ENCODE measurements at regions not wholly inside any gene's neighbourhood (a gene's known extent, or its start where the extent isn't known, plus 50 kb on each side); places are given as distances from the start of the nearest gene placed in this dataset.

DNA sequence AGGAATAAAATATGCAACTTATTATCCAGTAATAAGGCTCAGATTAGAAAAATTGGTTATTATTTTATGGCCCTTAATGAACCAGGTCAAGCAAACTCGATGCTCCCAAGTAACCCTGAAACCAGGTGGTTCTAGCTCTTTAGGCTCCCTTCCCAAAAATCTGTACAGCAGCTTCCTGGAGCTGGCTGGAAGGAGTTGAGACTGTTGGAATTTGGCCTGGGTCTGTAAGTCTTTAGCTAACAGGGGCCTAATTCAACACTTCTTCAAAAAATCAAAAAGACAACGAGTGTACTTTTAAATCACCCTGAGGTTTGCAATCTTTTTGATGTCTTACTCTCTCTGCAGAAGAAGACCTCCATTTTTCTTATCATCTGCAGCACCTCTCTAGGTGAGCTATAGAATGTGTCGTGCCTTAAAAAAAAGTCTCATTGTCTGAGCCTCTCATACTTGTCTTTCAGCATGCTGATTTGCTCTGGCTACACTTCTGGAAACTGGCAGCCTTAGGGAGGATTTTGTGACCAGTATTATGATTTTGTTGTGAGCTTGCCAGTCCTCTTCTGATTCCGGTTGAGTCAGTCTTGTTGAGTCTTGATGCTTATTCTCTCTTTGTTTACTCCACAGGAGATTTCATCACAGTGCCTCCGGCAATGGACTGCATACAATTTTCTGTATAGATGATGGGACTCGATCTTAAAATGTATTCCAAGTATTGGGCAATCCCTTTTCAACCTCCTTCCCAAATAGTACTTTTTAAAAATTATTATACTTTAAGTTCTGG, 235.0 kb upstream of the KBTBD8 start:
- no peak overlapping the region for H3K4me3 ChIP-seq (ENCODE audit: low read depth, low read length)
- TF ChIP-seq, protein P1, sequence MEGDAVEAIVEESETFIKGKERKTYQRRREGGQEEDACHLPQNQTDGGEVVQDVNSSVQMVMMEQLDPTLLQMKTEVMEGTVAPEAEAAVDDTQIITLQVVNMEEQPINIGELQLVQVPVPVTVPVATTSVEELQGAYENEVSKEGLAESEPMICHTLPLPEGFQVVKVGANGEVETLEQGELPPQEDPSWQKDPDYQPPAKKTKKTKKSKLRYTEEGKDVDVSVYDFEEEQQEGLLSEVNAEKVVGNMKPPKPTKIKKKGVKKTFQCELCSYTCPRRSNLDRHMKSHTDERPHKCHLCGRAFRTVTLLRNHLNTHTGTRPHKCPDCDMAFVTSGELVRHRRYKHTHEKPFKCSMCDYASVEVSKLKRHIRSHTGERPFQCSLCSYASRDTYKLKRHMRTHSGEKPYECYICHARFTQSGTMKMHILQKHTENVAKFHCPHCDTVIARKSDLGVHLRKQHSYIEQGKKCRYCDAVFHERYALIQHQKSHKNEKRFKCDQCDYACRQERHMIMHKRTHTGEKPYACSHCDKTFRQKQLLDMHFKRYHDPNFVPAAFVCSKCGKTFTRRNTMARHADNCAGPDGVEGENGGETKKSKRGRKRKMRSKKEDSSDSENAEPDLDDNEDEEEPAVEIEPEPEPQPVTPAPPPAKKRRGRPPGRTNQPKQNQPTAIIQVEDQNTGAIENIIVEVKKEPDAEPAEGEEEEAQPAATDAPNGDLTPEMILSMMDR (IDR thresholded peaks at IDR 0.05; ENCODE audit: borderline replicate concordance, insufficient read depth, low read depth, low read length) = no peak

DNA sequence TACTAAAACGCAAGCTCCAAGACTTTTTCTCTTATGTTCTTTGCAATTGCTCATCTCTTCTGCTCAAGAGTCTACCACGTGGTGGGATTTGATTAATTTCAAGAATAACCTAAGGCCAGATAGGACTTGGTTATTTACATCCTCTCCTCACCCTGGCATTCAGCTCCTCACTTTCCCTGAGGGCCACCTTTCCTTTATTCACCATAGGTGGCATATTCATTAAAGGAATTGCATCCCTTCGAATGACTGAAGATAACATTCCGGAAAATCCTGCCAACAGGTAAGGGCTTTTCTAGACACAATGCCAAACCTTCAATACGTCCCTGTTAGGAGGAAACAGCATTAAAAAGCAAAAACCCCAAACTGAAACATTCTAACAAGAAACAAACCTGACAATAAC, 220.0 kb upstream of the KBTBD8 start:
- TF ChIP-seq, protein P1 (IDR thresholded peaks at IDR 0.05; ENCODE audit: borderline replicate concordance, insufficient read depth, low read depth, low read length) = no peak
- H3K4me3 ChIP-seq (ENCODE audit: low read depth, low read length) = no peak overlapping the region

DNA sequence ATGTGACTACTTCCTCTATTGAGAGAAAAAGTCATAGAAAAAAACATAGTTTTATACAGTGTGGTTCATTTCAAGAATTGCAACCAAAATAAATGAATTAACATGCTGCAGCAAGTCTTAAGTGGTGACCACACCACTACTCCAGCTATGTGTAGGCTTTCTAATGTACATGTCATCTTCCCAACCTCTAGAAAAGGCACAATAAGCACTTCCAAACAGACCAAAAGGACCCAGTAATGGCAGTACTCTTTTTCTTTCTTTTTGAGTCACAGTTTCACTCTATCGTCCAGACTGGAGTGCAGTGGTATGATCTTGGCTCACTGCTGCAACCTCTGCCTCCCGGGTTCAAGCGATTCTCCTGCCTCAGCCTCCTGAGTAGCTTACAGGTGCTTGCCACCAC, 219.3 kb upstream of the KBTBD8 start:
- H3K4me3 ChIP-seq (ENCODE audit: low read depth, low read length) = no peak overlapping the region
- TF ChIP-seq, protein P1 (IDR thresholded peaks at IDR 0.05; ENCODE audit: borderline replicate concordance, insufficient read depth, low read depth, low read length) = no peak

DNA sequence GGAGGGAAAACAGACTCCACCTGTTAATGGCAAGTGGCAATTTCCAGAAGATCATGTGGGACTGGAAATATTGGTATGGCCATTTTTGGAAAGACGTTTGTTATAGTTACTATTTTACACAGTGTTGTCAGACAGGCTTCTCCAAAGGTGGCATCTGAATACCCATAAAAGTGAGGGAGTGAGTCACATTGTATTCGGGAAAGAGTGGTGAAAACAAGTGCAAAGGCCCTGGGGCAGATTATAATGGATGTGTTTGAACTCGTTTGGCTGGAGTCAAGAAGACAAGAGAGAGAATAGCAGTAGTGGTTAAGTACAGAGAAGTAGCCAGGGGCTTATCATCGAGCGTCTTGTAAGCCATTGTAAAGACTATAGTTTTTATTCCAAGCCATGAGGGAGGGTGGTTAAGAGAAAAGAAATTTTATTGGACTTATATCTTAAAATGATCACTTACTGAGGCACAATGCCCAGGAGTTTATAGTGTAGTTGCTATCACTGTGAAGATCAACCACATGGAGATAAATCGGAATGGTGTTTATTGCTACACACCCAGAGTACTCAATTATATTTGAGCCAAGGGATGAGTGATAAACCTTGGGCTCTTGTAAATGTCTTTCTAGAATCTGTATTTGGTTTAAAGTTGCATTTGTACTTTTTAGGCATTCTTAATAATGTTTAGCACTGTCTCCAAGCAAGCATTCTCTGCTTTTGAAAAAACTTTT, 212.8 kb upstream of the KBTBD8 start:
- TF ChIP-seq, protein P1 (IDR thresholded peaks at IDR 0.05; ENCODE audit: borderline replicate concordance, insufficient read depth, low read depth, low read length) = no peak

DNA sequence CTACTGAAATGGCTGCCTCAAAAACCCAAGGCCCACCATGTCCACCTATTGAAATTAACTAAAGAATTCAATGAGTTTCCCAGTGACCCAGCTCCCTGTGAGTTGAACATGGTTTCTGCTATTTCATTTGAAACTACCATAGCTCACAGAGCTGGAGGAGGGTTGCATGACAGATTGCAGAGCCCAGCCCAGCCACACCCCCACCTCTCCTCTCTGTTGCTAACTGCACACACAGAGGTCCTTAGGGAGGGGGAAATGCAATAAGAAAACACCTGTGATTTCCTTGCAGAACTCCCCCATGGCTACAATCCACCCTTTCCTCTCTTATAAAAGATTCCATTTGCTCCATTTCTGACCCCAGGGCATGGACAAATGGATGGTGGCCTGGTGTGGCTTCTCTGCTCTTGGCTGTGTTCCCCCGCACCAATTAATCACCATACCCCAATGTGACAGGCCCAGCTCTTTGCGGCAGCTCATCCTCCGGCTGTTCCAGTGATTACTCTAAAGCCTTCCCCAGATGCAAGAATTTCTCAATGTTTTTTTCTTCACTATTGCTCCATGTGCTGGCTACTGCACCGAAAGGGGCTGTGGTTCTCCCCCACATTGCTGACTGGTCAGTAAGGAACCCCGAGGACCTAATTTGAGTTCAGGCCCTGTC, 208.4 kb upstream of the KBTBD8 start:
- TF ChIP-seq, protein P1 (IDR thresholded peaks at IDR 0.05; ENCODE audit: borderline replicate concordance, insufficient read depth, low read depth, low read length) = no peak
- H3K4me3 ChIP-seq (ENCODE audit: low read depth, low read length) = no peak overlapping the region

More for the DNA sequence above, 212.8 kb upstream of the KBTBD8 start:
- no peak overlapping the region for H3K4me3 ChIP-seq (ENCODE audit: low read depth, low read length)

DNA sequence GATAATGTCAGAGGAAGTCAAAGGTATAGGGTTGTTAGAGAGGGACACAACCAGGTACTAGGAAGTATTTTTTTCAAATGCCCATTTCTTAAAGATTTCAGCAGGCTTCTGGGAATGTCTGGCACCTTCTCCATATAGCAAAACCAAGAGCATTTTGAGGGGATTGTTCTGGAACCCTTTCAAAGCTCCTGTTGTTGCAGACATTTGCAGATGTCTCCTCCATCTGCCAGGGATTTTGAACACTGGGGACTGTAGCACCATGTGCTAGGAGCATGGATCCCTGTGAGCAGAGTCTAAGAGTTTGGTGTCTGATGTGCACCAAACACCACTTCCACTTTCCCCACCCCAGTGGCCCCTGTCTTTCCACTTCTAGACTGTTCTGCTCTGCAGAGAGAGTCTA, 206.0 kb upstream of the KBTBD8 start:
- no peak overlapping the region for H3K4me3 ChIP-seq (ENCODE audit: low read depth, low read length)
- TF ChIP-seq, protein P1 (IDR thresholded peaks at IDR 0.05; ENCODE audit: borderline replicate concordance, insufficient read depth, low read depth, low read length) = no peak

All from GM12875 (cell line).